ENCODE measurements at regions not wholly inside any gene's neighbourhood (a gene's known extent, or its start where the extent isn't known, plus 50 kb on each side); places are given as distances from the start of the nearest gene placed in this dataset.

- DNase-seq: no peak
These were observed 530.2 kb downstream of the PTPRC start for GRCh38 chr1:199168888-199169585.

GRCh38 chr1:199170711-199171110 lies 531.9 kb downstream of the PTPRC start:
- DNase-seq: no peak

GRCh38 chr1:199172171-199173124 lies 533.6 kb downstream of the PTPRC start:
- DNase-seq: no peak

- no peak for DNase-seq
These were observed 534.5 kb downstream of the PTPRC start for GRCh38 chr1:199173356-199173755.

GRCh38 chr1:199174336-199174735 lies 535.5 kb downstream of the PTPRC start:
- no peak for DNase-seq

GRCh38 chr1:199176713-199177112 lies 537.9 kb downstream of the PTPRC start:
- no peak for DNase-seq

GRCh38 chr1:199177241-199177640 lies 538.4 kb downstream of the PTPRC start:
- DNase-seq: no peak

GRCh38 chr1:199178646-199179045 lies 539.8 kb downstream of the PTPRC start:
- DNase-seq: no peak

- DNase-seq: no peak
These were observed 543.5 kb downstream of the PTPRC start for GRCh38 chr1:199182186-199182843.

- no peak for DNase-seq
These were observed 545.3 kb downstream of the PTPRC start for GRCh38 chr1:199184180-199184579.

- no peak for DNase-seq
These were observed 556.0 kb downstream of the PTPRC start for GRCh38 chr1:199194862-199195261.

- no peak for DNase-seq
These were observed 558.9 kb downstream of the PTPRC start for GRCh38 chr1:199197695-199198094.

GRCh38 chr1:199202331-199202730 lies 563.5 kb downstream of the PTPRC start:
- DNase-seq: no peak

- DNase-seq: no peak
These were observed 565.4 kb downstream of the PTPRC start for GRCh38 chr1:199204231-199204630.

- no peak for DNase-seq
These were observed 567.1 kb downstream of the PTPRC start for GRCh38 chr1:199205740-199206441.

- DNase-seq: no peak
These were observed 570.0 kb downstream of the PTPRC start for GRCh38 chr1:199208847-199209246.

- DNase-seq: no peak
These were observed 579.2 kb downstream of the PTPRC start for GRCh38 chr1:199218065-199218464.

GRCh38 chr1:199218533-199218932 lies 579.7 kb downstream of the PTPRC start:
- DNase-seq: no peak

GRCh38 chr1:199220031-199220430 lies 581.2 kb downstream of the PTPRC start:
- DNase-seq: no peak

- no peak for DNase-seq
These were observed 582.7 kb downstream of the PTPRC start for GRCh38 chr1:199221371-199222150.

- DNase-seq: no peak
These were observed 585.1 kb downstream of the PTPRC start for GRCh38 chr1:199223936-199224335.

GRCh38 chr1:199226163-199226562 lies 587.3 kb downstream of the PTPRC start:
- DNase-seq: no peak
